Activated naive CD4-positive, alpha-beta T cell treated with anti-CD3 and anti-CD28 coated beads, Interleukin-2, amount 50 U/mL, for 72 hours (primary cell): ENCODE measurements at regions not wholly inside any gene's neighbourhood (a gene's known extent, or its start where the extent isn't known, plus 50 kb on each side); places are given as distances from the start of the nearest gene placed in this dataset.

Experiments used
- ATAC-seq, 2 donors: fragments of 150-1000 bp; cut with Tn5 transposase; 2 replicates each; pipeline ENCODE4 v1.10.0; 2021; ENCODE audit warnings: mild to moderate bottlenecking in 2 of 2, moderate library complexity in 2 of 2
- DNase-seq, 2 donors: peaks; one replicate each; pipeline ENCODE4 v3.0.0; 2021 to 2022; ENCODE audit warnings: low spot score in 2 of 2
- H3K27ac Mint-ChIP-seq, 2 donors: one replicate each; pipeline ENCODE4 v1.8.0; 2022; ENCODE audit warnings: mild to moderate bottlenecking in 2 of 2, mixed read lengths in 2 of 2
- H3K36me3 Mint-ChIP-seq, 2 donors: one replicate each; pipeline ENCODE4 v1.8.0; 2022; ENCODE audit warnings: mixed read lengths in 2 of 2
- H3K9me3 Mint-ChIP-seq, 2 donors: one replicate each; pipeline ENCODE4 v1.8.0; 2022; ENCODE audit warnings: mixed read lengths in 2 of 2

- Mint-ChIP-seq H3K36me3 (no peaks in the 10 kb centered on the region), H3K9me3 (no peaks in the 10 kb centered on the region), H3K27ac (no peak overlapping the region)
- ATAC-seq, result no peak
- DNase-seq, result no peak
Observed at GRCh38 chr18:10401930-10402329, 52.5 kb upstream of the APCDD1 start.

- no peak for ATAC-seq
- DNase-seq, result no peak
- Mint-ChIP-seq H3K9me3 (no peaks in the 10 kb centered on the region), H3K27ac (no peak overlapping the region), H3K36me3 (no peaks in the 10 kb centered on the region)
Observed at GRCh38 chr18:10402871-10403559, 51.4 kb upstream of the APCDD1 start.

GRCh38 chr18:10403708-10404107 lies 50.7 kb upstream of the APCDD1 start:
- no peak overlapping the region for H3K27ac Mint-ChIP-seq
- no peak for ATAC-seq
- DNase-seq, result no peak
- H3K36me3 Mint-ChIP-seq, result no peaks in the 10 kb centered on the region
- no peaks in the 10 kb centered on the region for H3K9me3 Mint-ChIP-seq

GRCh38 chr18:10404168-10404567 lies 50.3 kb upstream of the APCDD1 start:
- DNase-seq (no peak), ATAC-seq (no peak)
- no peaks in the 10 kb centered on the region for H3K9me3 Mint-ChIP-seq
- H3K27ac Mint-ChIP-seq, result no peak overlapping the region
- H3K36me3 Mint-ChIP-seq, result no peaks in the 10 kb centered on the region
